WERI-Rb-1 (cell line): ENCODE measurements at regions not wholly inside any gene's neighbourhood (a gene's known extent, or its start where the extent isn't known, plus 50 kb on each side); places are given as distances from the start of the nearest gene placed in this dataset.

Source experiments
- DNase-seq: peaks from one replicate; pipeline ENCODE4 v3.0.0-alpha.2; 2020
- H3K27ac ChIP-seq: fragments of 250-450 bp; sonication (Bioruptor Pico); 2 replicates; pipeline ENCODE4 v1.5.1; 2020; ENCODE audit warnings: mild to moderate bottlenecking, moderate library complexity
- H3K27me3 ChIP-seq: fragments of 250-450 bp; sonication (Bioruptor Pico); 2 replicates; pipeline ENCODE4 v1.5.1; 2021; ENCODE audit warnings: mild to moderate bottlenecking, low read depth, moderate library complexity; ENCODE audit not compliant: insufficient read depth, severe bottlenecking
- H3K36me3 ChIP-seq: fragments of 250-450 bp; sonication (Bioruptor Pico); 2 replicates; pipeline ENCODE4 v1.5.1; 2020; ENCODE audit warnings: mild to moderate bottlenecking, moderate library complexity
- H3K4me3 ChIP-seq: 2 replicates; pipeline ENCODE4 v1.5.1; 2011; ENCODE audit warnings: low read depth, mild to moderate bottlenecking, control low read depth, low read length
- H3K9me3 ChIP-seq: fragments of 250-450 bp; sonication (Bioruptor Pico); 2 replicates; pipeline ENCODE4 v1.5.1; 2021; ENCODE audit warnings: mild to moderate bottlenecking, moderate library complexity; ENCODE audit not compliant: severe bottlenecking
- CTCF ChIP-seq: IDR thresholded peaks from 2 replicates; pipeline ENCODE4 v1.5.1; 2011; ENCODE audit warnings: low read depth, mild to moderate bottlenecking, control low read depth, inconsistent platforms, low read length

GRCh38 chr16:22670044-22670536 lies 143.9 kb upstream of the HS3ST2 start:
- DNase-seq = no peak
- Histone ChIP-seq H3K4me3 (no peak overlapping the region), H3K27ac (no peak overlapping the region), H3K9me3 (no peaks in the 10 kb centered on the region), H3K36me3 (no peaks in the 10 kb centered on the region), H3K27me3 (no peaks in the 10 kb centered on the region)
- TF ChIP-seq CTCF = no peak

GRCh38 chr16:22670551-22671041 lies 143.4 kb upstream of the HS3ST2 start:
- Histone ChIP-seq H3K4me3 (no peak overlapping the region), H3K36me3 (no peaks in the 10 kb centered on the region), H3K27ac (no peak overlapping the region), H3K27me3 (no peaks in the 10 kb centered on the region), H3K9me3 (no peaks in the 10 kb centered on the region)
- TF ChIP-seq CTCF = no peak
- peak; percentile 32 for DNase-seq

GRCh38 chr16:22671301-22672076 lies 142.5 kb upstream of the HS3ST2 start:
- no peak for DNase-seq
- Histone ChIP-seq H3K27me3 (no peaks in the 10 kb centered on the region), H3K4me3 (no peak overlapping the region), H3K27ac (no peak overlapping the region), H3K9me3 (no peaks in the 10 kb centered on the region), H3K36me3 (no peaks in the 10 kb centered on the region)
- no peak for TF ChIP-seq CTCF

GRCh38 chr16:22672830-22673210 lies 141.1 kb upstream of the HS3ST2 start:
- DNase-seq = no peak
- Histone ChIP-seq H3K9me3 (no peaks in the 10 kb centered on the region), H3K27me3 (no peaks in the 10 kb centered on the region), H3K27ac (no peak overlapping the region), H3K4me3 (no peak overlapping the region), H3K36me3 (no peaks in the 10 kb centered on the region)
- TF ChIP-seq CTCF = no peak

- Histone ChIP-seq H3K9me3 (no peaks in the 10 kb centered on the region), H3K36me3 (no peaks in the 10 kb centered on the region)
These were observed 140.5 kb upstream of the HS3ST2 start for GRCh38 chr16:22673421-22673831.

More at GRCh38 chr16:22673421-22673831, 140.5 kb upstream of the HS3ST2 start:
- Histone ChIP-seq H3K4me3 (no peak overlapping the region), H3K27ac (no peak overlapping the region), H3K27me3 (no peaks in the 10 kb centered on the region)
- no peak for DNase-seq
- no peak for TF ChIP-seq CTCF
